GM19240 (cell line): ENCODE measurements at regions not wholly inside any gene's neighbourhood (a gene's known extent, or its start where the extent isn't known, plus 50 kb on each side); places are given as distances from the start of the nearest gene placed in this dataset.
"Not testable (repeated sequence)": the region's sequence is repeated elsewhere in the genome, so short reads cannot be mapped to it uniquely, and the experiment has no call there.

ENCODE experiments used
- DNase-seq: peaks from one replicate; pipeline ENCODE4 v3.0.0; 2011; ENCODE audit warnings: low spot score; ENCODE audit not compliant: insufficient read length

DNA sequence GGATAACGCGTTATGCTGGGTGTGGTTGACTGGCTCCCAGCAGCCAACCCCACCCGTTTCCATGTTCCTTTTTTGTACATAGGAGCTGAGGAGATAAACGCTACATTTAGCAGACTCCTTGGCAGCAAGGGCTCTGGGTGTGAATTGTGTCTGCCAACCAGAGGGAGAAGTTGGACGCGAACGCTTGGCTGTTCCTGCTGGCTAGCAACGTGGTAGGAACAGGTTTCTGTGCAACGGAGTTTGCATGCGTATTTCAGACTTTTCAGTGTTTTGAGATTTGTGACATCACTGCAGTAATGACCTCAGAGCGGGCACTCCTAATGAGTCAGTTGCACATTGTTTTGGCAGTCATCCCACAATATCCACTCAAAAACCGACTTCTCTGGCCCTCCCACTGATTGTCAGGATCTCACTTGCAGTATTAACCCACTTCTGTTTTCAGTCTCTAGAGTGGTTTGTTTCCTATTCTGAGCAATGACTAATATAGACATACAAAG, 98.7 kb upstream of the RGS1 start:
- no peak for DNase-seq

DNA sequence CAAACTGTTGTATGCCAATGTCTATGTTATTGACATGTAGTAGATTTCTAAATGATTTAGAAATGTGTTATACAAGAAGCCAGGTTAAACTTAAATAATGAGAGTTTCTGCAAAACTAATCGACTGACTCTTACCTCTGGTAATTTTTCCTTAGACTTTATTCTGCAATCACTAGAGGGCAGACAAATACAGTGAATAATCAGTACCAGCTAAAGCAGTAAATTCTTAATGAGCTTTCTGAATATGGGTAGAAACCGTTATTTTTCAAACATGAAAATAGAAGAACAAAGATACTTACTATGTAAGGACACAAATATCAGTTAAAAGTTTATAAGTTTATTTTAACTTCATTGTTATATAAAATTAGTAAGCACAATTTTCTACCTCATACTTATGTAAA, 97.9 kb upstream of the RGS1 start:
- DNase-seq = no peak

DNA sequence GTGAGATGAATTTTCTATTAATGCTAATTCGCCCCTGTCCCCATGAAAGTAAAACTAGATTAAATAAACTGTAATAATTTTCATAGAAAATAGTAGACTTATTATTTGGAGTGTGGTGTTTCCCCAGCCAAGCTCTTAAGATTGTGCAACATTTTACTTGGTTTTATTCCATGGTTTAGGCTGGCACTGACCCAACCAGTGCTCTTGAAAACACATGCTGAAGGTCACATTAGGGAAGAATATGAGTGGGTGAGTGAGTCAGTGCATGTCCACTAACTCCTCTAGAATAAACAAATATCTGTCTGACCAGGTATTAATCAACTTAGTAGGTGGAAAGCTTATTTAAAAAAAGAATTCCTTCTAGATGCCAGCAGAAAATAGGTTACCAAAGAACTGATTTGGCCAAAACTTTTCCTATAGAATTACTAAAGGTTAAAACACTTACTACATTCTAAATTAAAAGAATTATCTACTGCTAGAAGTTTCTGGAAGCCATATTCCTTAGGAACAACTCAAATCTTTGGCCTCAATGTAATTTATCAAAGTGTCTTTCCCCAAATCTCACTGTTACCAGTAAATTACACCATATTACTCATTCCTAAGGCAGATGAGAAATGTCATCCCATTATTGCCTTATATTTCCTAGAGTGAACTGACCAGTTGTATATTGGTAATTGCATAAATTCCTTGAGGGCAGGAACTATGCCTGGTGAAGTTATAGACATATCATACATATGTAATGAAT, 89.7 kb upstream of the RGS1 start:
- no peak for DNase-seq

DNA sequence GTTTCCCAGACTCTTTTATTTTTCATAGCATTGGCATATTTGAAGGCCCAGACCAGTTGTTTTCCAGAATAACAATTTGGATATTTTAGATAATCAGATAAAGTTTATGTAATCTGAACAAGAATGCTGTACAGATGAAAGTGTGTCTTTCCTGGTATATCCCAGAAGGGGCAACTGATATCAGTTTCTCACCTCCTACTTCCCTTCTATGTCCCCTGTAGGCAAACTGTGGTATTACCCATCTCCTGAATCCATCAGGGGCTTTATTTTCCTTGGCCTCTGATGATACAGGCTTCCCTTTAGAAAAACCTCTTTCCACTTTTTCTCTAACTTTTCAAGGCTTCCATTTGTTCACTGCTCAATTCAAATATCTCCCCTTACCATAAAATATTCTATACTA, 87.5 kb upstream of the RGS1 start:
- no peak for DNase-seq

DNA sequence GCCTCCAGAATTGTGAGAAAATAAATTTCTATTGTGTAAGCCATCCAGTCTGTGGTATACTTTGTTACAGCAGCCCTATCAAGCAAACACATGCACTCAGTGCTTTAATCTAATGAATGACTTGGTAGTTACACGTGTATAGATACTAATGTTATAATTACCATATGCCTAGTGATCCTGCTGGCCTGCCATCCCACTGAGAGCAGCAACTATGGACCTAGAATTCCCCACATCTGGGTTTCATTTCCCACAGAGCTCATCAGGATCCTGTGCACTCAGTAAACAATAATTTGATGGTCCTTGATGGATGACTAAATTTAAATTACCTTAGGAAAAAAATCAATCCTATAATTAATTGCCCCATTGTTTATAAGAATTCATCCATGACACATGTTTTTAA, 86.5 kb upstream of the RGS1 start:
- no peak for DNase-seq

DNA sequence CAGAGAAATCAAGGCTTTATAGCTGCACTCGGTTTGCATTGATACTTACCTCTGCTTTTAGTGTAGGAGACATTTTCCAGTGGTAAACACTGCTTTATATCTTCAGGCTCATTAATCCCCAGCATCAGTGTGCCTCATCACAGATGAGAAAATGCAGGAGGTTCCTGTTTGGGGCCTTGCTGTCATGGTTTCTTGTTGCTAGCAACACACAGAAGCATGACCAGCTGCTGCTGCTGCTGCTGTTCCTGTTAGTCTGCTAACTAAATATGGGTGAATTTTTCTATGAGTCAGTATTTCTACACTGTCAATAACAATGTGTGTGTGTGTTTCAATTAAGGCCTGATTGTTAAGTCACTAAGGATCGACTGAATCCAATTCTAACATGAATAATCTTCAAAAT, 85.8 kb upstream of the RGS1 start:
- no peak for DNase-seq

DNA sequence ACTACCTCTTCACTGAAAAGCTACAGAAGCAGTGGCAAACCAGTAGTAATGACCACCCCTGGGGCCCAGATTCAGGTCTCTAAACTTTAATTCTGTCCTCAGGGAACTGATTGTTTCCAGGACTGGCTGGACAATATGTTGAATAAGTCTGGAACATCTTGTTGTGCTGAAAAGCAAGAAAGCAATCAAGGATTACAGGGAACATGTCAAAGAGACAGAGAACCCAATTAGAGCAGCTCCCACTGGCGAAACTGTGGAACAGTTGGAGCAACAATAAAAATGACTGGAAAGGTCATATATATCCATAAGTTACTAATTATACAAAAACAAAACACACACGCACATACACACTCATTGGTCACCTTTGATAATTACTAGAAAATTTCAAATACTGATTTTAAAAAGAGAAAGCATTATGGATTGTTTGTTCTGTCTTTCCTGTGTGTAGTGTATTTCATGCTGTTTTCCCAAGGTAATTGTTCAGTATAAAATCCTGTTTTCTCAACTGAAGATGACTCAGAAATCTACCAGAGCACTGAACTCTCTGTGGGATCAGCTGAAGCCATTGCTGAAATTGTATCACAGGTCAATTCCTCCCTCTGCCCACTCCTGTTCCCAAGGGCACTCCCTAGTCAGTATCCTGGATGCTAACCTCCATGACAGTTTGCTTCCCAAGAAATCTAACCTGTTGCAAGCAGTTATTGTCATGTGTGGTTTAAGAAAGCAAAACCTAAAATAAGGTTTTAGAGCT, 83.6 kb upstream of the RGS1 start:
- no peak for DNase-seq

DNA sequence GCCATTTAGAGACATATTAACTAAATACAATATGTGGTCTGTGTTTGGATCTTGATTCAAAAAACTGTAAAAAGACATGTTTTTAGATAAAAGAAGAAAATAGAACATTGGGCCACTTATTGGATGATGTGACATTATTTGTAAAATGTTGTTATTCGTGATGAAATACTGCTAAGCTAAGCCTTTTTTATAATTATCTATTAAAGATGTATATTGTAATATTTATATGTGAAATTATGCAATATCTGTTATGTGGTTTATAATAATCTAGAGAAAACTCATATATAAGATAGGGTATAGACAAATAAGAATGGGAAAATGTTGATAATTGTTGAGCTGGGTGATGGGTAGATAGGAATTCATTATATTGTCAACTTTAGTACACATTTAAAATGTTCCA, 82.0 kb upstream of the RGS1 start:
- DNase-seq = no peak

DNA sequence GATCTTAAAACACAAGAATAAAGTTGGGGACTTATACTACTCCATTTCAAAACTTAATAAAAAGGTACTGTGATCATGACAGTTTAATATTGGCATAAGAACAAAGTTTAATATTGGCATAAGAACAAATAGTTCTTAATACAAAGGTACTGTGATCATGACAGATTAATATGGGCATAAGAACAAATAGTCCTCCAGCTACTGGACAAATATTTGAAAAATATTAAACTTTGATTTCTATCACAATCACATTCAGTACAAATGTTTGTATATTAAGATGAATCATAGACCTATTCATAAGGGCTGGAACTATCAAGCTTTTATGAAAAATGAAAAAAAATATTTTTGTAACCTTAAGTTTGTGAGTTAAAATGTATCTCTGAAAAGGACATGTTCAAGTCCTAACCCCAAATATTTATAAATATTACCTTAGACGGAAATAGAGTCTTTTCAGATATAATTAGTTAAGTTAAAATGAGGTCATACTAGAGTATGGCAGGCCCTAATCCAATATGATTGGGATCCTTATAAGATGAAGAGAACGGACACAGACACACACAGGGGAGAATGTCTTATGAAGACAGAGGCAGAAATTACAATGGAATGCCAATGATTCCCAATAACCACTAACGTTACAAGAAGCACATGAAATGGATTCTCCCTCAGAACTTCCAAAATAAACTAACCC, 79.1 kb upstream of the RGS1 start:
- no peak for DNase-seq

DNA sequence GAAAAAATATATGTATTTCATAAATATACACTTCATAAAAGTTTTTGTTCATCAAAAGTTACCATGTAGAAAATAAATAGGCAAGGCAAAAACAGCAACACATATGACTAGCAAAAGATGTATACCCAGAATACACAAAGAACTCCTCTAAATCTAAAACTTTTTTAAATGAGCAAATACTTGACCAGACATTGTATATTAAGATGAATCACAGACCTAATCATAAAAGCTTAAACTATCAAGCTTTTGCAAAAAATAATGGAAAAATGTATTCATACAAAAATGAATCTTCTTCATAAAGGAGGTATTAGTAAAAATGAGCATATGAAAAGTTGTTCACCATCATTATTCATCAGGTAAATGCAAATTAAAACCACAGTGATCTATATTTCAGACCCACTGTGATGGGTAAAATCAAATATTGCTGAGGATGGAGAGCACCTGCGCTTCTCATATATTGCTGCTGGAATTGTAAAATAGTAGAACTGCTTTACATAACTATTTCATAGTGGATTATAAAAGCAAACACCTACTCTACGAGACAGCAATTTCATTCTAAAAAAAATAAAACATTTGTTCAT, 78.3 kb upstream of the RGS1 start:
- DNase-seq = no peak

DNA sequence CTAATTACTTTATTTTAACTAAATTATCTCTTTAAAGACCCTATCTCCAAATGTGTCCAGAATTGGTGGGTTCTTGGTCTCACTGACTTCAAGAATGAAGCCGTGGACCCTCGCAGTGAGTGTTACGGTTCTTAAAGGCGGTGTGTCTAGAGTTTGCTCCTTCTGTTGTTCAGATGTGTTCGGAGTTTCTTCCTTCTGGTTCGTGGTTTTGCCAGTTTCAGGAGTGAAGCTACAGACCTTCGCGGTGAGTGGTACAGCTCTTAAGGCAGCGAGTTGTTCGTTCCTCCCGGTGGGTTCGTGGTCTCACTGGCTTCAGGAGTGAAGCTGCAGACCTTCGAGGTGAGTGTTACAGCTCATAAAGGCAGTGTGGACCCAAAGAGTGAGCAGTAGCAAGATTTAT, 77.5 kb upstream of the RGS1 start:
- DNase-seq = not testable (repeated sequence)

DNA sequence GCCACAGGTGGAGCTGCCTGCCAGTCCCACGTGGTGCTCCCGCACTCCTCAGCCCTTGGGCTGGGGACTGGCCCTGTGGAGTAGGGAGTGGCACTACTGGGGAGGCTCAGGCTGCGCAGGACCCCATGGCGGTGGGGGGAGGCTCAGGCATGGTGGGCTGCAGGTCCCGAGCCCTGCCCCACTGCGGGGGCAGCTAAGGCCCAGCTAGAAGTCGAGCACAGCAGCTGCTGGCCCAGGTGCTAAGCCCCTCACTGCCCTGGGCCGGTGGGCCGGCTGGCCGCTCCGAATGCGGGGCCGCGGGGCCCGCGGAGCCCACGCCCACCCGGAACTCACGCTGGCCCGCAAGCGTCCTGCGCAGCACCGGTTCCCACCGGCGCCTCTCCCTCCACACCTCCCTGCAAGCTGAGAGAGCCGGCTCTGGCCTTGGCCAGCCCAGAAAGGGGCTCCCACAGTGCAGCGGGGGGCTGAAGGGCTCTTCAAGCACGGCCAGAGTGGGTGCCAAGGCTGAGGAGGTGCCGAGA, 76.5 kb upstream of the RGS1 start:
- DNase-seq = not testable (repeated sequence)

DNA sequence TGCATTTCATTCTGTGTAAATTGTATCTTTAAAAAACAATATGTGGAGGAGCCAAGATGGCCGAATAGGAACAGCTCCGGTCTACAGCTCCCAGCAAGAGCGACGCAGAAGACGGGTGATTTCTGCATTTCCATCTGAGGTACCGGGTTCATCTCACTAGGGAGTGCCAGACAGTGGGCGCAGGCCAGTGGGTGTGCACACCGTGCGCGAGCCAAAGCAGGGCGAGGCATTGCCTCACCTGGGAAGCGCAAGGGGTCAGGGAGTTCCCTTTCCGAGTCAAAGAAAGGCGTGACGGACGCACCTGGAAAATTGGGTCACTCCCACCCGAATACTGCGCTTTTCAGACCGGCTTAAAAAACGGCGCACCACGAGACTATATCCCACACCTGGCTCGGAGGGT, 75.0 kb upstream of the RGS1 start:
- not testable (repeated sequence) for DNase-seq

DNA sequence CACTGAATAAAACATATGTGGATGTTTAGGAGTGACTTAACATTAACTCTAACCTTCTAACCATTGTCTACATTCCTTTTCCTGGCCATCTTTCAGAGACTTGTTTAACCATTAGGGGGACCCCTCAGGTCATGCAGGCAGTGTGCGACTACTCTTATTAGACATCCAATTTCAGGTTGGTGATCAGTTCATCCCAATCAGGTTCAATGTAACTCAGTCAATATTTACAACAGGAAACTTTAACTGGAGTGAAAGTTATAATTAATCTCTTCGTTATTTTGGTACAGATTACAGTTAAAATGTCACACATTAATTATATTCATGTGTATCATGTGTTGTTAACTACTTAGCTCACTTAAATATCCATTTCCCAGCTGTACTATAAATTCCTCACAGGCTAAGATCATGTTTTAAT, 68.8 kb upstream of the RGS1 start:
- DNase-seq = peak; percentile 35

DNA sequence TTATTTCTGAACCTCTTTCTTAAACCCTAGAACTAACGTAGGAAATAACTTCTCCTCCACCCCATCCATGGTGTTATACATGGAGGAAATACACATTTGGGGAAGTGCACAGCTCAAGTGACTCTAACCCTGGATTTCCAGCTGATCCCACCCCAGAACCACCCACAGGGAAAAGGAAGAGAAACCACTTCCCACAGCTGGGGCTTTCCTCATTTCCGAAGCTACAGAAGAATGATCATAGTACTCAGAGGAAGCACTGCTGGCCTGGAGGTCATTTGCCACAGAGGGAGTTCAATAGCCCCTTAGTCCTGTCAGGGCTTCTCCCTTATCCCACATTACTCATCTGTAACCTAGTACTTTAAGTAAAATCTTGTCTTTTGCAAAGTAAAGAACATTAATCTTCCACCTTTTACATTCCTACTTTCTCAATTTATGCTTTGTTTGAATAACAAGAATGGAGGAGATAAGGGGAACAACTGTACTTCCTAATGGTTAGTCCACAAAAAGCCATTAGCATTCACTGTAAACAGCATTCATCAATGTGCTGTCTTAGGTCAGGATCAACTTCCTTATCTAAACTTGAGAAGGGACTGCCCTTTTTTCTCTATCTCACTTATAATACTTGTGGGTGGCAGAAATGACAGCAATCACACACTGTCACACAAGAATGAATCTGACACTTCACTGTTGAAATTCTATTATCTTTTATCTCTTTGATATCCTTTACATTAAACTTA, 63.0 kb upstream of the RGS1 start:
- DNase-seq = no peak

DNA sequence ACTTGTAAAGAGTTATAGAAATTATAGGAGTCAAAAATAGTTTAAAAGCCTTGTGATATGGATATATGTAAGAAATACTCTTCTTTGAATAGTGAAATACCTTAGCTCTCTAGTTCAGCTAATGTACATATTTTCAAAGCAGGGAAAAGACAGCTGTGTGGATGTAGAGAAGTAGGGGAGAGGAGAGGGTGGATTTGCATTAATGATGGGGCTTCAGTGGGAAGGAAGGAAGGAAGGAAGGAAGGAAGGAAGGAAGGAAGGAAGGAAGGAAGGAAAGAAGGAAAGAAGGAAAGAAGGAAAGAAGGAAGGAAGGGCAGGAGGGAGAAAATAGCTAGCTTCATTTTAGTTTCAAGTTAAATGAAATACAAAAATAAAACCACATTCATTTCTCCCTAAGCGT, 62.4 kb upstream of the RGS1 start:
- no peak for DNase-seq

DNA sequence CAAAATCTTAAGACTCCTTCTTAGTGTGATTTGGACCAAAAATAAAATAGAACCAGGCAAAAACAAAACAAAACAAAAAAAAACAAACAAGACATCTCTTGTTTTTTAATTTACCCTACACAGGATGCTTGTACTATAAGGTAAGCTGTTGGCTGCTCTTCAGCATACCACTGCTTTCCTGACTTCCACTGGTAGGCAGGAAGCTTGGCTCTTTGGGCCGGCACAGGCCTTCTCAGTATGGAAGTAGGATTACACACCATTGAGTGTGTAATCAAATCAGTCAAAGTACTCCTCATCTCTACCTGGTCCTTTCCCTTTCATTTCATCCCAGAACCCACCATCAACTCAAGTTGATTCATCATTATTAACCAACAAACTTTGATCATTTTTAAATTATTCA, 61.9 kb upstream of the RGS1 start:
- no peak for DNase-seq

DNA sequence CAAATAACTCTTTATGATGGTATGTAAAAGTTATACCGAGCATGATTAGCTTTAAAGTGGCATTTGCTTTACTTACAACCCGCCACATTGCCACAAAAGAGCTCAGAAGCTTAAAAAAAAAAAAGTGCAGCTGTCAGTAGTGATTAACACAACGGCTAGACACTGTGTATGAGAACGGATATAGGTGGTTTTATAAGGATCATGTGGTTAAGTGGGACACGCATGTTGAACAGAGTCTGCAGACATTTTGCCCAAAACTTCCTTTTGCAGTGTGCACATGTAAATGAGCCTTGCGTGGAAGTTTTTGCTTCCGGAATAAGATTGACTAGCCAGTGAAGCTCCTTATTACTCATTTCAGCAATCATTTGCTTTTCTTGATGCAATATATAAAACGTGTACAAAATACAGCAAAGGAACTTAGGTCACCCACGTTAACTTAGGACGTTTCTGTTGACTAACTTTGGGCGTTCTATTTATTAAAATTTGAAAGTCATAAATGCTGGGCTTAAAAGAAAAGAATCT, 58.7 kb upstream of the RGS1 start:
- DNase-seq = peak; percentile 16

DNA sequence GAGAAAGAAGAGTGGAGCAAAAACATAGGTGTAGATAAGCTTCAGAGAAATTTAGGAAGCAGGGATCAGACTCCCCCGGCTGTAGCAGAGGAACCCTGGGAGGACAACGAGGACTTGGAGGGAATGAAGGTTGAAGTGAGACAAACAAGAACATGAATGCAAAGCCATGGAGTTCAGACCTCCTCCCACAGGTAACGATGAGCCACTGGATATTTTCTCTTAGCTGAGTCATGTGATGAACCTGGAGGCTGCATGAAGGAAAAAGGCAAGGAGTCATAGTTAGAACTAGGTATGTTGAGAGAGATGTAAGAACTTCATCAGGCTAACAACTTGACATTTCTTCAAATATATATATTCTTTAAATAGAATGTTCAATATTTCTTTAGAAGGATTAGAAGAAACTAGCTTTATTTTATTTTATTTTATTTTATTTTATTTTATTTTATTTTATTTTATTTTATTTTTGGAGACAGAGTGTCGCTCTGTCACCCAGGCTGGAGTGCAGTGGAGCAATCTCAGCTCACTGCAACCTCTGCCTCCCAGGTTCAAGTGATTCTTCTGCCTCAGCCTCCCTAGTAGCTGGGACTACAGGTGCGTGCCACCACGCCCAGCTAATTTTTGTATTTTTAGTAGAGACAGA, 57.7 kb upstream of the RGS1 start:
- not testable (repeated sequence) for DNase-seq

DNA sequence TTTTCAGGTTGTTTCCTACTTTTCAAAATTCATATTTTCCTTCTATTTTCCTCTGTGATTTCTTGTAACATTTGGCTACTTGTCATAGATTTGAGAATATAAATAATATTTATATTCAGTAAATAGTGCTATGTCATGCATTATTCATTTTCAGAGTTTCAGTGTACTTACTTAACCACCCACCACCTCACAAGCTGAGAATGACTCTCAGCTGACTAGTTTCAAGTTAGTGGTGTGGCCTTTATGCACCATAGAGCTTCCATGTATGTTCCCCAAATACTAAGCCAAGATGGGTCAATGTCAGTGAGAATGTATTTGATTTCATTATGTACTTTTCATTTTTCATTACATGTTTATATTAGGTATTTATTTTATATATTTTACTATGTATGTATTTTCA, 56.9 kb upstream of the RGS1 start:
- no peak for DNase-seq
